Activated T-helper 17 cell treated with anti-CD3 and anti-CD28 coated beads, Interleukin-2, amount 50 U/mL, for 72 hours (primary cell): ENCODE measurements at regions not wholly inside any gene's neighbourhood (a gene's known extent, or its start where the extent isn't known, plus 50 kb on each side); places are given as distances from the start of the nearest gene placed in this dataset.

Experiments used
- ATAC-seq: fragments of 150-1000 bp; cut with Tn5 transposase; replicated peaks from 2 replicates; pipeline ENCODE4 v1.10.0; 2021; ENCODE audit warnings: mild to moderate bottlenecking, moderate library complexity
- H3K27ac Mint-ChIP-seq: one replicate; pipeline ENCODE4 v1.8.0; 2022; ENCODE audit warnings: mixed read lengths
- H3K27me3 Mint-ChIP-seq: one replicate; pipeline ENCODE4 v1.8.0; 2022; ENCODE audit warnings: mixed read lengths
- H3K36me3 Mint-ChIP-seq: one replicate; pipeline ENCODE4 v1.8.0; 2022; ENCODE audit warnings: low read depth, mild to moderate bottlenecking, mixed read lengths
- H3K4me1 Mint-ChIP-seq: one replicate; pipeline ENCODE4 v1.8.0; 2022; ENCODE audit warnings: mixed read lengths
- H3K4me3 Mint-ChIP-seq: one replicate; pipeline ENCODE4 v1.8.0; 2022; ENCODE audit warnings: mild to moderate bottlenecking, mixed read lengths
- H3K9me3 Mint-ChIP-seq: one replicate; pipeline ENCODE4 v1.8.0; 2022; ENCODE audit warnings: mixed read lengths

- no peak for ATAC-seq
- H3K27me3 Mint-ChIP-seq = no peaks in the 10 kb centered on the region
- peaks cover 10% of the 10 kb centered on the region for H3K4me1 Mint-ChIP-seq
- peaks cover 21% of the 10 kb centered on the region for H3K36me3 Mint-ChIP-seq
- no peaks in the 10 kb centered on the region for H3K9me3 Mint-ChIP-seq
- no peak overlapping the region for H3K4me3 Mint-ChIP-seq
- no peak overlapping the region for H3K27ac Mint-ChIP-seq
These were observed 76.9 kb downstream of the HFE start for GRCh38 chr6:26164120-26164505.

- H3K4me3 Mint-ChIP-seq = no peak overlapping the region
- H3K36me3 Mint-ChIP-seq = peaks cover 9% of the 10 kb centered on the region
- H3K27ac Mint-ChIP-seq = peak overlapping the region; percentile 12
- no peaks in the 10 kb centered on the region for H3K9me3 Mint-ChIP-seq
- no peak for ATAC-seq
- no peaks in the 10 kb centered on the region for H3K27me3 Mint-ChIP-seq
- peaks cover 15% of the 10 kb centered on the region for H3K4me1 Mint-ChIP-seq
These were observed 78.1 kb downstream of the HFE start for GRCh38 chr6:26165261-26165790.

GRCh38 chr6:26170181-26170580 lies 83.0 kb downstream of the HFE start:
- peak overlapping the region; percentile 87 for H3K27ac Mint-ChIP-seq
- H3K27me3 Mint-ChIP-seq = no peaks in the 10 kb centered on the region
- peaks cover 34% of the 10 kb centered on the region for H3K4me1 Mint-ChIP-seq
- peaks cover 6% of the 10 kb centered on the region for H3K36me3 Mint-ChIP-seq
- peak overlapping the region; percentile 86 for H3K4me3 Mint-ChIP-seq
- H3K9me3 Mint-ChIP-seq = no peaks in the 10 kb centered on the region
- ATAC-seq = peak; percentile 25

GRCh38 chr6:26170951-26171841 lies 84.0 kb downstream of the HFE start:
- no peaks in the 10 kb centered on the region for H3K27me3 Mint-ChIP-seq
- H3K27ac Mint-ChIP-seq = peak overlapping the region; percentile 87
- H3K4me3 Mint-ChIP-seq = peak overlapping the region; percentile 86
- H3K36me3 Mint-ChIP-seq = peaks cover 6% of the 10 kb centered on the region
- peaks cover 37% of the 10 kb centered on the region for H3K4me1 Mint-ChIP-seq
- no peaks in the 10 kb centered on the region for H3K9me3 Mint-ChIP-seq
- no peak for ATAC-seq

GRCh38 chr6:26172608-26172968 lies 85.4 kb downstream of the HFE start:
- H3K27ac Mint-ChIP-seq = peak overlapping the region; percentile 87
- H3K36me3 Mint-ChIP-seq = peaks cover 6% of the 10 kb centered on the region
- ATAC-seq = peak; percentile 29
- H3K27me3 Mint-ChIP-seq = no peaks in the 10 kb centered on the region
- no peaks in the 10 kb centered on the region for H3K9me3 Mint-ChIP-seq
- peaks cover 37% of the 10 kb centered on the region for H3K4me1 Mint-ChIP-seq
- H3K4me3 Mint-ChIP-seq = peak overlapping the region; percentile 86

- no peaks in the 10 kb centered on the region for H3K27me3 Mint-ChIP-seq
- peaks cover 6% of the 10 kb centered on the region for H3K36me3 Mint-ChIP-seq
These were observed 86.6 kb downstream of the HFE start for GRCh38 chr6:26173836-26174145.

GRCh38 chr6:26175033-26175427 lies 87.8 kb downstream of the HFE start:
- no peaks in the 10 kb centered on the region for H3K9me3 Mint-ChIP-seq
- peaks cover 30% of the 10 kb centered on the region for H3K4me1 Mint-ChIP-seq

More at GRCh38 chr6:26173836-26174145, 86.6 kb downstream of the HFE start:
- ATAC-seq = no peak
- Mint-ChIP-seq H3K4me3 (peak overlapping the region; percentile 86), H3K9me3 (no peaks in the 10 kb centered on the region), H3K4me1 (peaks cover 37% of the 10 kb centered on the region), H3K27ac (peak overlapping the region; percentile 87)

GRCh38 chr6:26175428-26176181 lies 88.4 kb downstream of the HFE start:
- peak overlapping the region; percentile 32 for H3K27ac Mint-ChIP-seq
- no peaks in the 10 kb centered on the region for H3K9me3 Mint-ChIP-seq
- peak overlapping the region; percentile 86 for H3K4me3 Mint-ChIP-seq
- H3K27me3 Mint-ChIP-seq = no peaks in the 10 kb centered on the region
- no peak for ATAC-seq
- H3K36me3 Mint-ChIP-seq = peaks cover 6% of the 10 kb centered on the region
- H3K4me1 Mint-ChIP-seq = peaks cover 29% of the 10 kb centered on the region

More at GRCh38 chr6:26175033-26175427, 87.8 kb downstream of the HFE start:
- Mint-ChIP-seq H3K27ac (peak overlapping the region; percentile 32), H3K36me3 (peaks cover 6% of the 10 kb centered on the region), H3K27me3 (no peaks in the 10 kb centered on the region), H3K4me3 (peak overlapping the region; percentile 86)
- no peak for ATAC-seq

DNA sequence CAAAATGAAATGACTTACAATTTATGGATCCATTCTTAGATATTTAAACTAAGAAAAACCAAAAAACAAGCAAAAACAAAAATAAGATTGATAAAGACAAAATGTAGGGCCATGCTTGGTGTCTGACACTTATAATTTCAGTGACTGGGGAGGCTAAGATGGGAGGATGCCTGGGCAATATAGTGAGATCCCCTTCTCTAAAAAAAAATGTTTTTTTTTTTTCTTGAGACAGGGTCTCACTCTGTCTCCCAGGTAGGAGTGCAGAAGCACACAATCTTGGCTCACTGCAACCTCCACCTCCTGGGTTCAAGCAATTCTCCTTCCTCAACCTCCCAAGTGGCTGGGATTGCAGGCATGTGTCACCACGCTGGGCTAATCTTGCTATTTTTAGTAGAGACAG lies 92.4 kb downstream of the HFE start:
- H3K27me3 Mint-ChIP-seq = no peaks in the 10 kb centered on the region
- H3K9me3 Mint-ChIP-seq = no peaks in the 10 kb centered on the region
- peaks cover 5% of the 10 kb centered on the region for H3K36me3 Mint-ChIP-seq
- no peak overlapping the region for H3K4me3 Mint-ChIP-seq
- no peak for ATAC-seq
- peaks cover 28% of the 10 kb centered on the region for H3K4me1 Mint-ChIP-seq
- no peak overlapping the region for H3K27ac Mint-ChIP-seq

- ATAC-seq = no peak
- peak overlapping the region; percentile 5 for H3K27ac Mint-ChIP-seq
- H3K9me3 Mint-ChIP-seq = no peaks in the 10 kb centered on the region
- no peaks in the 10 kb centered on the region for H3K27me3 Mint-ChIP-seq
- no peak overlapping the region for H3K4me3 Mint-ChIP-seq
- peaks cover 5% of the 10 kb centered on the region for H3K36me3 Mint-ChIP-seq
- H3K4me1 Mint-ChIP-seq = peaks cover 27% of the 10 kb centered on the region
These were observed 93.1 kb downstream of the HFE start for GRCh38 chr6:26180346-26180745.

DNA sequence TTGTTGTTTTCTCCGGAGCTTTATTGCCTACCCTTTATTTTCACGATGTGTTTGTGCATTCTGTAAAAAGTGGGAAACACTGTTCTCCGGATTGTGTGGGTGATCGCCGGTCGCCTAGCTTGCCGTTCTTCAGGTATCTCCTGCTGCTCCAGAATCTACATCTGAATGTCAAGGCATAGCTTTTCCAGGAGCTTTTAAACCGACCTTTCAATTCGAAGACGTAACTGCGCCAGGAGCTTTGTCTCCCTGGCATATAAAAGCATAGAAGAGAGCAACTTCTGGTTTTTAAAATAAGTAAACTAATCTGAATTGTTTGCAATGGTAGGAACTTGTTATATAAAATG lies 96.0 kb downstream of the HFE start:
- Mint-ChIP-seq H3K36me3 (peaks cover 8% of the 10 kb centered on the region), H3K4me3 (peak overlapping the region; percentile 85), H3K27ac (peak overlapping the region; percentile 90), H3K4me1 (peaks cover 29% of the 10 kb centered on the region), H3K9me3 (no peaks in the 10 kb centered on the region), H3K27me3 (no peaks in the 10 kb centered on the region)
- ATAC-seq = peak; percentile 7

DNA sequence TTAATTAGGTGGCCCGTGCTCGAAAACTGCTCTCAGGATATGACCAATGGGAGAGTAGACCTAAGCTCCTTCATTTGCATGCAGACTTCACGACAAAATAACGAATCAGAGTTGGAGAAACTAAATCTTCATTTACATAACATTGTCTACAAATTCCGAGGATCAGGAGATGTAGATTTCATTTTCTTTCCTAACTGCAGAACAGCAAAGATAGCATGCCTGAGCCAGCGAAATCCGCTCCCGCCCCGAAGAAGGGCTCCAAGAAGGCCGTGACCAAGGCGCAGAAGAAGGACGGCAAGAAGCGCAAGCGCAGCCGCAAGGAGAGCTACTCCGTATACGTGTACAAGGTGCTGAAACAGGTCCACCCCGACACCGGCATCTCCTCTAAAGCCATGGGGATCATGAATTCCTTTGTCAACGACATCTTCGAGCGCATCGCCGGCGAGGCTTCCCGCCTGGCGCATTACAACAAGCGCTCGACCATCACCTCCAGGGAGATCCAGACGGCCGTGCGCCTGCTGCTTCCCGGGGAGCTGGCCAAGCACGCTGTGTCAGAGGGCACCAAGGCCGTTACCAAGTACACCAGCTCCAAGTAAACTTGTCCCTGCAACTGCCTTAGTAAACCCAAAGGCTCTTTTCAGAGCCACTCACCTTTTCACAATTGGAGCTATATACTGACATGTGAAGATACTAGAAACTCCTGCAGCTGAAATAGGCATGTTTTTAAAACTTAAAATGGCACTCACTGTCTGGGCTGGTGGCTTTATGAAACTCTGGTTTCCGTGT lies 96.5 kb downstream of the HFE start:
- H3K36me3 Mint-ChIP-seq = peaks cover 12% of the 10 kb centered on the region
- no peaks in the 10 kb centered on the region for H3K9me3 Mint-ChIP-seq
- H3K4me3 Mint-ChIP-seq = peak overlapping the region; percentile 85

DNA sequence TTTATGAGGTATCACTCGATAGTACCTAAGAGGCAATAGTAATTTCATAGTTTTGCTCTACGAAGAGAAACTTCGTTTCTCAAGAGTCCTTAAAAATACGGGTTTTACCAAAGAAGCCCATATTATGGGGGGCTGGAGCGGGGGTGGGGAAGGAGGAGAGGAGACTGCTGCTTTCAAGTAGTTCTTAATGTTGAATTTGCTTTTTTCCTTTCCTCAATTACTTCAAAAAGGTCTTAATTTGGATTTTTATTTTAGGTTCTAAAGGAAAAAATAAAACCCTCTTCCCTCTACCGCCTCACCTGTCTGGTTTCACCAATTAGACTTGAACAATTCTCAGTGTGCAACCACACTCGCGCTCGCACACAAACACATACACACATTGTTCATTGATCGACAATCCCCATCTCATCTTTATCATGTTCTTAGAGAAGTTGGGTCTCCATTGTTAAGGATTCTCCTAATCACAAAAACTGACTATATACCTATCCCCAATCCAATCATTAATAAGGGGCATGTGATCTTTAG lies 97.2 kb downstream of the HFE start:
- no peaks in the 10 kb centered on the region for H3K9me3 Mint-ChIP-seq
- peaks cover 37% of the 10 kb centered on the region for H3K4me1 Mint-ChIP-seq
- no peak for ATAC-seq

More for the DNA sequence above, 96.5 kb downstream of the HFE start:
- Mint-ChIP-seq H3K27ac (peak overlapping the region; percentile 90), H3K4me1 (peaks cover 33% of the 10 kb centered on the region), H3K27me3 (no peaks in the 10 kb centered on the region)
- peak; percentile 91 for ATAC-seq

GRCh38 chr6:26185004-26185403 lies 97.8 kb downstream of the HFE start:
- Mint-ChIP-seq H3K4me1 (peaks cover 37% of the 10 kb centered on the region), H3K27ac (peak overlapping the region; percentile 23), H3K36me3 (peaks cover 16% of the 10 kb centered on the region), H3K4me3 (peak overlapping the region; percentile 85), H3K9me3 (no peaks in the 10 kb centered on the region), H3K27me3 (no peaks in the 10 kb centered on the region)
- no peak for ATAC-seq

More for the DNA sequence above, 97.2 kb downstream of the HFE start:
- Mint-ChIP-seq H3K27ac (peak overlapping the region; percentile 90), H3K4me3 (peak overlapping the region; percentile 85), H3K36me3 (peaks cover 16% of the 10 kb centered on the region), H3K27me3 (no peaks in the 10 kb centered on the region)
